GM12864 (cell line): ENCODE measurements at regions not wholly inside any gene's neighbourhood (a gene's known extent, or its start where the extent isn't known, plus 50 kb on each side); places are given as distances from the start of the nearest gene placed in this dataset.

ENCODE experiments used
- DNase-seq: peaks from one replicate; pipeline ENCODE4 v3.0.0-alpha.2; 2011; ENCODE audit warnings: low read depth
- H3K4me3 ChIP-seq: 2 replicates; pipeline ENCODE4 v1.5.1; 2011; ENCODE audit warnings: mild to moderate bottlenecking, low read depth, low read length, control low read depth
- TF ChIP-seq, protein P1 (sequence below): IDR thresholded peaks from 2 replicates; pipeline ENCODE4 v1.5.1; 2011; ENCODE audit warnings: low read depth, mild to moderate bottlenecking, moderate library complexity, low read length, control low read depth, inconsistent platforms; ENCODE audit errors: missing control alignments

DNA sequence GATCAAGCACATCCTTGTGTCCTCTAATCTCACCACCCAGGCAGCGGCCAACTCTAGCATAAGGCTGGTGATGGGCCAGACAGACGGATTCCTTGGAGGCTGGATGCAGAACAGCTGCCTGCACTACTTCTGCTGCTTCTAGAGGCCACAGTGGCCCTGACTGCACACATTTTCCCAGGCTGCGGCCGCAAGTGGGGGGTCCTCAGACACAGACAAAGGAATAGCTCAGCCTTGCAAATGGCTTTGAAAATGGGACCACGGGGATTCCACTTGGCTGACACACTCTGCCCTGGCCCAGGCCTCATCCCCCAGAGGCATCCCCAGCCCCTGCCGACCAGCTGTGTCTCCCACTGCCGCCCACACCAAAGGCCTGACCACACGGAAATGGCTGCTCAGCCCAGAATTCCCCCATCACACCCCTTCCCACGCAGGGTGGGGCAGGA, 540.8 kb downstream of the BNC2 start:
- TF ChIP-seq, protein P1, sequence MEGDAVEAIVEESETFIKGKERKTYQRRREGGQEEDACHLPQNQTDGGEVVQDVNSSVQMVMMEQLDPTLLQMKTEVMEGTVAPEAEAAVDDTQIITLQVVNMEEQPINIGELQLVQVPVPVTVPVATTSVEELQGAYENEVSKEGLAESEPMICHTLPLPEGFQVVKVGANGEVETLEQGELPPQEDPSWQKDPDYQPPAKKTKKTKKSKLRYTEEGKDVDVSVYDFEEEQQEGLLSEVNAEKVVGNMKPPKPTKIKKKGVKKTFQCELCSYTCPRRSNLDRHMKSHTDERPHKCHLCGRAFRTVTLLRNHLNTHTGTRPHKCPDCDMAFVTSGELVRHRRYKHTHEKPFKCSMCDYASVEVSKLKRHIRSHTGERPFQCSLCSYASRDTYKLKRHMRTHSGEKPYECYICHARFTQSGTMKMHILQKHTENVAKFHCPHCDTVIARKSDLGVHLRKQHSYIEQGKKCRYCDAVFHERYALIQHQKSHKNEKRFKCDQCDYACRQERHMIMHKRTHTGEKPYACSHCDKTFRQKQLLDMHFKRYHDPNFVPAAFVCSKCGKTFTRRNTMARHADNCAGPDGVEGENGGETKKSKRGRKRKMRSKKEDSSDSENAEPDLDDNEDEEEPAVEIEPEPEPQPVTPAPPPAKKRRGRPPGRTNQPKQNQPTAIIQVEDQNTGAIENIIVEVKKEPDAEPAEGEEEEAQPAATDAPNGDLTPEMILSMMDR = no peak
- DNase-seq = no peak
- no peak overlapping the region for H3K4me3 ChIP-seq

DNA sequence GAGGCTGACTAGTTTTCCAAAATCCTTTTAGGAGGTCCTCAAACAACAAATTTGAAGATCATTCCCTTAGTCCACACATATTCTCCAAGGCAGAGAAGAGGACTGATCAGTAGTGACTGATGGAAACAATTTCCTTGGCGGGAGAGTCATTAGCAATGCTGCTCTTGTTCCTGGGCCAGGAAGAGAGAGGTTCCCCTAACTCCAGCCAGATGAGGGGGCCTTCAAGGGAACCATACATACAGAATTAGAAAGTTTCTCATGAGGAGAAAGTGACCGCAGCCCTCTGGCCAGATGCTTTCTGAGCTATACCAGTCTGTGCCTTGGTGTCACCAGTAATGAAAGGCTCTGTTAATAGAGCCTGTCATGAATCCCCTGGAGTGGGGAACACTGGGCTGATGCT, 539.4 kb downstream of the BNC2 start:
- H3K4me3 ChIP-seq = no peak overlapping the region
- TF ChIP-seq, protein P1 = no peak
- no peak for DNase-seq

- DNase-seq = no peak
- TF ChIP-seq, protein P1 = no peak
- no peak overlapping the region for H3K4me3 ChIP-seq
Measured at GRCh38 chr9:16331527-16331926, 538.9 kb downstream of the BNC2 start.

DNA sequence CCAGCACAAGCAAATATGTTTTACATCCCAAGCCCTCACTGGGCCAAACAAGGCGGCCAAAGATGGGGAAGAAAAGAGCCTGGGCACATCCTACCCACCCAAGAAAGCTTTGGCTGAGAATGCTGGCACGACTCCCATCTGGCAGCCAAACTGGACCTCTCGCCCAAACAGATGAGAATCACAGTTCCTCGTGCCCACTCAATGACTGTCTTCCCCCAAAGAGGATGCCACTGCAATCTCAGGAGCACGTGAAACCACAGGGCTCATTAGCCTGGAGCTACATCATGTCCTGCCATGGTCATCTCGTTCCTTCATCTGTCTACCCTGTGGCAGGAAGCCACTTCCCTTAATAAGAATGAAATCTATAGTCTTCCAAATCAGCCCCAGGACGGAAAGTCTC, 536.8 kb downstream of the BNC2 start:
- TF ChIP-seq, protein P1 = no peak
- no peak for DNase-seq

GRCh38 chr9:16335788-16336580, 534.5 kb downstream of the BNC2 start:
- no peak for DNase-seq
- TF ChIP-seq, protein P1 = no peak
- H3K4me3 ChIP-seq = no peak overlapping the region

More for the DNA sequence above, 536.8 kb downstream of the BNC2 start:
- no peak overlapping the region for H3K4me3 ChIP-seq

GRCh38 chr9:16336833-16337232, 533.6 kb downstream of the BNC2 start:
- H3K4me3 ChIP-seq = no peak overlapping the region
- TF ChIP-seq, protein P1 = no peak
- no peak for DNase-seq
